ENCODE measurements at regions not wholly inside any gene's neighbourhood (a gene's known extent, or its start where the extent isn't known, plus 50 kb on each side); places are given as distances from the start of the nearest gene placed in this dataset.
A peak's percentile ranks its signal among the peaks of the same experiment; 100 is the strongest.
"Not testable (repeated sequence)": the region's sequence is repeated elsewhere in the genome, so short reads cannot be mapped to it uniquely, and the experiment has no call there.

DNA sequence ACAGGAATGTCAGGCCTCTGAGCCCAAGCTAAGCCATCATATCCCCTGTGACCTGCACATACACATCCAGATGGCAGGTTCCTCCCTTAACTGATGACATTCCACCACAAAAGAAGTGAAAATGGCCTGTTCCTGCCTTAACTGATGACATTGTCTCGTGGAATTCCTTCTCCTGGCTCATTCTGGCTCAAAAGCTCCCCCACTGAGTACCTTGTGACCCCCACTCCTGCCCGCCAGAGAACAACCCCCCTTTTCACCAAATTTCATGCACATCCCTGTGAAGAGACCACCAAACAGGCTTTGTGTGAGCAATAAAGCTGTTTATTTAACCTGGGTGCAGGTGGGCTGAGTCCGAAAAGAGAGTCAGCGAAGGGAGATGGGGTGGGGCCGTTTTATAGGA, 447.4 kb downstream of the FGF13 start:
- in situ Hi-C loops (cut with MboI; ENCODE audit: low pct_unique_long_range_greater_than_20kb in 2 of 9, low sequenced_read_pairs in 9 of 9, unreplicated experiment in 9 of 9); H3K27ac ChIP-seq; ATAC-seq (replicated peaks in 6 of 8); H3K4me1 ChIP-seq (replicated peaks in 1 of 2); H3K4me3 ChIP-seq: not testable (repeated sequence)
- 60% methylated on average over 1 of the region's 5 CpGs; no CpG with 5 or more reads in 9 of the 10 experiments for WGBS, 10 experiments

DNA sequence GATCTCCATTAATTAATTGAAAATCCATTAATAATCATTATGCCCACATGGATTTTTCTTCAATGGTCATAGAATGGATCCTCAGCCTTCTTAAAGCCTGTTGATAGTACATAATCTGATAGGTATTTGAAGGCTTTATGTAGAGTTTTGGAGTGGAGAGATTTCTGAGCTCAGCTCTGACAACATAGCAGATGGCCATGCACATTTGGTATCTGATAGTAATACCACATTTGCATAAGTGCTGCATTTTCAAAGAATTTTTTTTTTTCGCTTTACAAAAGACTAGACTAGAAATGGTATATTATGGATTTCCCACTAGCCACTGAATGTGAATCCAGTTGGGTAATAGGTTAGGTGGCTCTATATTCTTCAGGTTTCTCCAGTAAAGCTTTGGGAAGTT, 440.6 kb downstream of the FGF13 start:
- no peaks in the 10 kb centered on the region for H3K4me1 ChIP-seq (replicated peaks in 1 of 2)
- WGBS, 10 experiments, result 0 to 80% (median 38%) methylated on average over 1 of the region's 1 CpG; no CpG with 5 or more reads in 5 of the 10 experiments
- no peak overlapping the region for H3K4me3 ChIP-seq
- in situ Hi-C loops (cut with MboI; ENCODE audit: low pct_unique_long_range_greater_than_20kb in 2 of 9, low sequenced_read_pairs in 9 of 9, unreplicated experiment in 9 of 9), result no loop called here
- no peak overlapping the region for H3K27ac ChIP-seq
- ATAC-seq (replicated peaks in 6 of 8), result no peak

DNA sequence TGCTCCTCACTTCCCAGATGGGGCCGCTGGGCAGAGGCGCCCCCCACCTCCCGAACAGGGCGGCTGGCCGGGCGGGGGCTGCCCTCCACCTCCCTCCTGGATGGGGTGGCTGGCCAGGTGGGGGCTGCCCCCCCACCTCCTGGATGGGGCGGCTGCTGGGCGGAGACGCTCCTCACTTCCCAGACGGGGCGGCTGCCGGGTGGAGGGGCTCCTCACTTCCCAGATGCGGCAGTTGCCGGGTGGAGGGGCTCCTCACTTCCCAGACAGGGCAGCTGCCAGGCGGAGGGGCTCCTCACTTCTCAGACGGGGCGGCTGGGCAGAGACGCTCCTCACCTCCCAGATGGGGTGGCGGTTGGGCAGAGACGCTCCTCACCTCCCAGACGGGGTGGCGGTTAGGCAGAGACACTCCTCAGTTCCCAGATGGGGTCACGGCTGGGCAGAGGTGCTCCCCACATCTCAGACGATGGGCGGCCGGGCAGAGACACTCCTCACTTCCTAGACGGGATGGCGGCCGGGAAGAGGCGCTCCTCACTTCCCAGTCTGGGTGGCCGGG, 428.8 kb downstream of the FGF13 start:
- H3K27ac ChIP-seq; H3K4me3 ChIP-seq; in situ Hi-C loops (cut with MboI; ENCODE audit: low pct_unique_long_range_greater_than_20kb in 2 of 9, low sequenced_read_pairs in 9 of 9, unreplicated experiment in 9 of 9); H3K4me1 ChIP-seq (replicated peaks in 1 of 2); ATAC-seq (replicated peaks in 6 of 8): not testable (repeated sequence)
- no CpG with 5 or more reads among the region's 31 CpGs for WGBS, 10 experiments

DNA sequence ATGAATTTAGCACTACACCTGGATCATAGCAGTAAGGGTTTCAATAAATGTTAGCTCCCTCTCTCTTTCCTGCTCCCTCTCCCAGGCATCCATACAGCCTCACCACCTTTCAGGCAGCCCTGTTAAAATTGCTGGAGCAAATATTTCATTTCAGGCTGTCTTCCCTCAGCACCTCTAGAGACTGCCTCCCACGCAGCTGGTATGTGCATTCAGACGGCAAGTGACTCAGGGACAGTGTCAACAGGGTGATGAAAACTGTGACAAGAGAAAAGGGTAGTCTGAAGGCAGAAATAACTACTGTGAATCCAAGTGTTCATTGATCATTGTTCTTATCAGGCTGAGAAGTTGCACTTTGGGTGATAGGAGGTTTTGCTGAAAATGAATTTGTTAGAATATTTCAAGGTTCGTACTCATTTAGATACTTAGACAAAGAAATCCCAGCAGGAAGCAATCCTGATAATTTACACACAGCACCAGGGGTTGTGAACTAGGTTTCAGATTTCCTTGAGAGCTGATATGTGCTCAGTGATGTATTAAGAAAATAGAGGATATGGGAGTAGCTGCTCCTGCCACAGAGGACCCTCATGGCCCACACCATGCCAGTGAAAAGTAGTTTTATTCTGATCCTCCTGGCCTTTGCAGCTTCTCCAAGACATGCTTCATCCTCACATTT, 424.2 kb downstream of the FGF13 start:
- WGBS, 10 experiments, result 0 to 20% (median 0%) methylated on average over 1 of the region's 3 CpGs; no CpG with 5 or more reads in 5 of the 10 experiments
- Histone ChIP-seq H3K4me1 (replicated peaks in 1 of 2) (peaks cover 8 to 12% of the 10 kb centered on the region in 2 donors), H3K27ac (no peak overlapping the region), H3K4me3 (no peak overlapping the region)
- in situ Hi-C loops (cut with MboI; ENCODE audit: low pct_unique_long_range_greater_than_20kb in 2 of 9, low sequenced_read_pairs in 9 of 9, unreplicated experiment in 9 of 9), result no loop called here
- ATAC-seq (replicated peaks in 6 of 8), result peak in 5 of 8 experiments; percentile 85 to 97 (median 88)

DNA sequence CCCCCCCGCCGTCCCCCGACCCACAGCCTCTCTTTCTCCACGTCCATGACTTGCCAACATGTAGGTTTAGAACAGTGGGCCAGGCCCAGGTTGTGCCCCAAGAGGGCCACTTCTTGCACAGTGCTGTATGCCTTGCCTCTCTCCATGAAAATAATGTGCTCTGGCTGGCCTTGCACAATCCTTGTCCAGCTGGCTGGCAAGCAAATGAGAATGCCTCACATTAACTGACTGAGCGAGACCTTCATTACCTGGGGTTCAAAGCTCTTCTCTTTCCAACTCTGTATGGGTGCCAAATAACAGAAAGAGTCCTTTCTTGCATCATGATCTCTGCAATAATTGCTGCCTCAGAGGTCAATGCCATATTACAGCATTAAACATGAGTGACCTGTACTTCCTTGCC, 416.6 kb downstream of the FGF13 start:
- WGBS, 10 experiments, result 0 to 92% (median 43%) methylated on average over 1 to 4 of the region's 5 CpGs; no CpG with 5 or more reads in 7 of the 10 experiments
- H3K27ac ChIP-seq, result no peak overlapping the region
- no peak for ATAC-seq (replicated peaks in 6 of 8)
- no peak overlapping the region for H3K4me3 ChIP-seq
- in situ Hi-C loops (cut with MboI; ENCODE audit: low pct_unique_long_range_greater_than_20kb in 2 of 9, low sequenced_read_pairs in 9 of 9, unreplicated experiment in 9 of 9), result no loop called here
- H3K4me1 ChIP-seq (replicated peaks in 1 of 2), result no peaks in the 10 kb centered on the region

DNA sequence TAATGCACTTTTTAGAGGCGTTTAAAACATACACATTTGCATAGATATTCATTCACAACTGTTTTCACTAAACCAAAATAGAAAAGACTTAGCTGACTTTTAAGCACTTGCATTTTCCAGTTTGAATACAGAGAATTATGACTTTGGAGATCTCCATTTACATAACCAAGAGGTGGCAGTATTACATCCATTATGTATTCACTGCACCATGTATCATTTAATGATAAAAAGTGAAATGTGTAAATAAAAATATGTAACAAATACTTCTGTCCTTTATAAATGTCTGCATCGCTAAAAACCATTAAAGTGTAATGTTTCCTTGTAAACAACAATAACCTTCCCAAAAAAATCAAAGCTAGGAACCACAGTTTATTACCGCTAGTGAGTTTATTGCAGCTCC, 413.2 kb downstream of the FGF13 start:
- Histone ChIP-seq H3K4me3 (no peak overlapping the region), H3K4me1 (replicated peaks in 1 of 2) (no peaks in the 10 kb centered on the region), H3K27ac (no peak overlapping the region)
- WGBS, 10 experiments, result 0 to 80% (median 0%) methylated on average over 1 to 3 of the region's 3 CpGs; no CpG with 5 or more reads in 3 of the 10 experiments
- ATAC-seq (replicated peaks in 6 of 8), result no peak
- in situ Hi-C loops (cut with MboI; ENCODE audit: low pct_unique_long_range_greater_than_20kb in 2 of 9, low sequenced_read_pairs in 9 of 9, unreplicated experiment in 9 of 9), result no loop called here

DNA sequence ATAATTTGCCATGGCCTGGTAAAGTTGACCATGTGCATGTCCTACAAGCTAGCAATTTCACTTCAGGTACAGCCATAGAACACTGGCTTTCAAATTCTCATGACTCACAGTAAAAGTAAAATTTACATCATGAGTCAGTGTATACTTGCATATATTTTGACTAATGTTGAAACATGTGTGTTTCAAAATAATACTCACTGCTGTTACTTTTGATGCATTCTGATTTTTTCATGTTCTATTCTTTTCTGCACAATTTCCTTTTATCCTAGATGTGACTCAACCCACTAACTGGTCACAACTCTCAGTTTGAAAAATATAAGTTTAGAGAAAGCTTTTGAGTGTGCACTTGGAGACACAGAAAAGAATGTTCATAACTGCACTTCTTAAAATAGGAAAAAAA, 365.7 kb downstream of the FGF13 start:
- Histone ChIP-seq H3K4me1 (replicated peaks in 1 of 2) (no peaks in the 10 kb centered on the region), H3K27ac (no peak overlapping the region), H3K4me3 (no peak overlapping the region)
- in situ Hi-C loops (cut with MboI; ENCODE audit: low pct_unique_long_range_greater_than_20kb in 2 of 9, low sequenced_read_pairs in 9 of 9, unreplicated experiment in 9 of 9), result no loop called here
- peak in 1 of 8 experiments; percentile 56 for ATAC-seq (replicated peaks in 6 of 8)

DNA sequence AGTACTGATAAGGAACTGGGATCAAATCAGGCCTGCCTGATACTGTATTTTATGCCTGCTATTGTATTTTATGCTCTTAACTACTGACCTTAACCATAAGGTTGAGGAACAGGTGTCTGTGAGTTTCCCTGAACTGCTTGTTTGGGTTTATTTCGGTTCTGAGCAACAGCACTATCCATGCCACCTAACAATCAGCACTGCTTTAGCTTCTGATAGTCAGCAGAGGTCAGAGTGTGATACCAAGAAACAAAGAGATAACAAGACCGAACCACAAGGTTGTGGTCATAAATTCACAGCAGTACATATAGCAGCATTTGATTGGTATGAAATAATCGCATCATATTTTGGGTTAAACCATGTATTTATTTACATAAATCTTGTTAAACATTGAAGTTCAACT, 362.2 kb downstream of the FGF13 start:
- no peak overlapping the region for H3K4me3 ChIP-seq
- WGBS, 10 experiments, result 0 to 86% (median 52%) methylated on average over 1 to 3 of the region's 3 CpGs; no CpG with 5 or more reads in 5 of the 10 experiments
- ATAC-seq (replicated peaks in 6 of 8), result no peak
- H3K27ac ChIP-seq, result no peak overlapping the region
- in situ Hi-C loops (cut with MboI; ENCODE audit: low pct_unique_long_range_greater_than_20kb in 2 of 9, low sequenced_read_pairs in 9 of 9, unreplicated experiment in 9 of 9), result no loop called here
- no peaks in the 10 kb centered on the region for H3K4me1 ChIP-seq (replicated peaks in 1 of 2)

DNA sequence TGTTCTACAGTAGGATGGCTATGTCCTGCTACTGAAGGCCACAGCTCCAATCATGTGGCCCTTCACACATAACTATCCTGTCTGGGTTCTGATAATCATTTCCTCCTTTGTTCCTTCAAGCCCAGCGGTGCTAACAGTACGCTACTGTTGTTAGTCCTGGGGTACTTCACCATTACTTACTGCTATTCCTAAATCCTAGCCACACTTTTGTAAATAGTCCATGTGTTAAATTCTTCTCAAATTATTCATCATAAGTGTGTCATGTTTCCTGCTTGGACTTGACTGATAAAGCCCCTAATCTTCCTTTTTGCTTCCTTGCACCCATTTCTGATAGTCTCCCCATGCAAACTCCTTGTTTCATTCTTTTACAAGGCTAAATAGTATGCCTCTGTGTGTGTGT, 332.6 kb downstream of the FGF13 start:
- Histone ChIP-seq H3K27ac (no peak overlapping the region), H3K4me3 (no peak overlapping the region), H3K4me1 (replicated peaks in 1 of 2) (no peaks in the 10 kb centered on the region)
- in situ Hi-C loops (cut with MboI; ENCODE audit: low pct_unique_long_range_greater_than_20kb in 2 of 9, low sequenced_read_pairs in 9 of 9, unreplicated experiment in 9 of 9), result no loop called here
- ATAC-seq (replicated peaks in 6 of 8), result no peak
- 88% methylated on average over 2 of the region's 2 CpGs; no CpG with 5 or more reads in 9 of the 10 experiments for WGBS, 10 experiments

DNA sequence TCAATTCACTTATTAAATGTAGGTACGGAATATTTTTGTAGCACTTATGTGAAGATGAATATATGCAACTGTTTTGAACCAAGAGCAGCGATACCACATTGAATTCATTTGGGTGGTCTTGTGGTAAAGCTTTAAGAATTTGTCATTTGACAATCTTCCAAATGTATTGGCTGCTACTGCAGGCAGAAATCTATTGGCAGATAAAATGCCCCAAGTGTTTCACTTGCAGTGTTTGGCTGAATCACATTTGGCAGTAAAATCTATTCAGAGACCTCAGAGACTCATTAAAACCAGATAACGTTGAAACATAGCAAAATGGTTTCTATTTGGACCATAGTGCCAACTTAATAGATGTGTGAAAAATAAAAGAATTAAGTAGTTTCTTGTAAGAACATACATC, 303.4 kb downstream of the FGF13 start:
- no peak for ATAC-seq (replicated peaks in 6 of 8)
- in situ Hi-C loops (cut with MboI; ENCODE audit: low pct_unique_long_range_greater_than_20kb in 2 of 9, low sequenced_read_pairs in 9 of 9, unreplicated experiment in 9 of 9), result no loop called here
- Histone ChIP-seq H3K27ac (no peak overlapping the region), H3K4me3 (no peak overlapping the region), H3K4me1 (replicated peaks in 1 of 2) (no peaks in the 10 kb centered on the region)
- 14 to 100% (median 73%) methylated on average over 1 to 2 of the region's 3 CpGs; no CpG with 5 or more reads in 6 of the 10 experiments for WGBS, 10 experiments

DNA sequence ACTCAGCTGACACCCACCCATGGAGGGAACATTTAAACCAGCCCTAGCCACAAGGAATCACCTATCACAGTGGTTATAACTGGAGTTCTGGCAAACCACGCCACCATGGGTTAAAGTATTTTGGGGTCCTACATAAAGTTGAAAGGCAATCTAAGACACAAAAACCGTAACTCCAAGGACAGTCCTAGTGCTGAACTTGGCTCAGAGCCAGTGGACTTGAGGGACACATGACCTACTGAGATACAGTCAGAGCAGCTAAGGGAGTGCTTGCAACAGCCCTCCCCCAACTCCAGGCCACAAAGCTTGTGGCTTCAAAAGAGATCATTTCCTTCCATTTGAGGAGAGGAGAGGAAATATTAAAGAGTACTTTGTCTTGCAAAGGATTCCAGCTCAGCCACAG, 300.5 kb downstream of the FGF13 start:
- in situ Hi-C loops (cut with MboI; ENCODE audit: low pct_unique_long_range_greater_than_20kb in 2 of 9, low sequenced_read_pairs in 9 of 9, unreplicated experiment in 9 of 9), result no loop called here
- no peak overlapping the region for H3K4me3 ChIP-seq
- 0 to 100% (median 20%) methylated on average over 1 of the region's 2 CpGs; no CpG with 5 or more reads in 7 of the 10 experiments for WGBS, 10 experiments
- no peak overlapping the region for H3K27ac ChIP-seq
- no peaks in the 10 kb centered on the region for H3K4me1 ChIP-seq (replicated peaks in 1 of 2)
- no peak for ATAC-seq (replicated peaks in 6 of 8)

Data from motor neuron (in vitro differentiated cells).